ENCODE measurements at regions not wholly inside any gene's neighbourhood (a gene's known extent, or its start where the extent isn't known, plus 50 kb on each side); places are given as distances from the start of the nearest gene placed in this dataset.

GRCh38 chr7:47696152-47696710 lies 114.3 kb upstream of the TNS3 start:
- H3K4me3 ChIP-seq (ENCODE audit: low read length): no peak overlapping the region
- DNase-seq (ENCODE audit: low read depth, low spot score): no peak

- DNase-seq (ENCODE audit: low read depth, low spot score): no peak
- no peak overlapping the region for H3K4me3 ChIP-seq (ENCODE audit: low read length)
These were observed 111.3 kb upstream of the TNS3 start for GRCh38 chr7:47693216-47693615.

- DNase-seq (ENCODE audit: low read depth, low spot score): no peak
These were observed 110.1 kb upstream of the TNS3 start for GRCh38 chr7:47691988-47692387.

GRCh38 chr7:47690902-47691558 lies 109.1 kb upstream of the TNS3 start:
- no peak overlapping the region for H3K4me3 ChIP-seq (ENCODE audit: low read length)
- DNase-seq (ENCODE audit: low read depth, low spot score): no peak

More at GRCh38 chr7:47691988-47692387, 110.1 kb upstream of the TNS3 start:
- no peak overlapping the region for H3K4me3 ChIP-seq (ENCODE audit: low read length)

- no peak for DNase-seq (ENCODE audit: low read depth, low spot score)
- H3K4me3 ChIP-seq (ENCODE audit: low read length): no peak overlapping the region
These were observed 107.6 kb upstream of the TNS3 start for GRCh38 chr7:47689558-47689957.

GRCh38 chr7:47688311-47689100 lies 106.6 kb upstream of the TNS3 start:
- H3K4me3 ChIP-seq (ENCODE audit: low read length): no peak overlapping the region
- DNase-seq (ENCODE audit: low read depth, low spot score): no peak

GRCh38 chr7:47685712-47686376 lies 103.9 kb upstream of the TNS3 start:
- no peak for DNase-seq (ENCODE audit: low read depth, low spot score)
- no peak overlapping the region for H3K4me3 ChIP-seq (ENCODE audit: low read length)

- H3K4me3 ChIP-seq (ENCODE audit: low read length): no peak overlapping the region
- no peak for DNase-seq (ENCODE audit: low read depth, low spot score)
These were observed 103.2 kb upstream of the TNS3 start for GRCh38 chr7:47685151-47685550.

GRCh38 chr7:47684728-47685127 lies 102.8 kb upstream of the TNS3 start:
- DNase-seq (ENCODE audit: low read depth, low spot score): no peak
- H3K4me3 ChIP-seq (ENCODE audit: low read length): no peak overlapping the region

- DNase-seq (ENCODE audit: low read depth, low spot score): no peak
These were observed 101.6 kb upstream of the TNS3 start for GRCh38 chr7:47683485-47683898.

GRCh38 chr7:47682874-47683273 lies 101.0 kb upstream of the TNS3 start:
- no peak for DNase-seq (ENCODE audit: low read depth, low spot score)
- H3K4me3 ChIP-seq (ENCODE audit: low read length): no peak overlapping the region

More at GRCh38 chr7:47683485-47683898, 101.6 kb upstream of the TNS3 start:
- no peak overlapping the region for H3K4me3 ChIP-seq (ENCODE audit: low read length)

- DNase-seq (ENCODE audit: low read depth, low spot score): no peak
- no peak overlapping the region for H3K4me3 ChIP-seq (ENCODE audit: low read length)
These were observed 99.4 kb upstream of the TNS3 start for GRCh38 chr7:47681249-47681810.

GRCh38 chr7:47678641-47679380 lies 96.9 kb upstream of the TNS3 start:
- no peak overlapping the region for H3K4me3 ChIP-seq (ENCODE audit: low read length)
- no peak for DNase-seq (ENCODE audit: low read depth, low spot score)

GRCh38 chr7:47677664-47678063 lies 95.8 kb upstream of the TNS3 start:
- DNase-seq (ENCODE audit: low read depth, low spot score): no peak
- no peak overlapping the region for H3K4me3 ChIP-seq (ENCODE audit: low read length)

GRCh38 chr7:47677093-47677492 lies 95.2 kb upstream of the TNS3 start:
- DNase-seq (ENCODE audit: low read depth, low spot score): no peak
- H3K4me3 ChIP-seq (ENCODE audit: low read length): no peak overlapping the region

- DNase-seq (ENCODE audit: low read depth, low spot score): no peak
- no peak overlapping the region for H3K4me3 ChIP-seq (ENCODE audit: low read length)
These were observed 91.1 kb upstream of the TNS3 start for GRCh38 chr7:47672977-47673381.

GRCh38 chr7:47672271-47672791 lies 90.4 kb upstream of the TNS3 start:
- no peak for DNase-seq (ENCODE audit: low read depth, low spot score)
- no peak overlapping the region for H3K4me3 ChIP-seq (ENCODE audit: low read length)

- H3K4me3 ChIP-seq (ENCODE audit: low read length): no peak overlapping the region
- DNase-seq (ENCODE audit: low read depth, low spot score): no peak
These were observed 89.4 kb upstream of the TNS3 start for GRCh38 chr7:47671358-47671757.

GRCh38 chr7:47670729-47671128 lies 88.8 kb upstream of the TNS3 start:
- H3K4me3 ChIP-seq (ENCODE audit: low read length): no peak overlapping the region
- DNase-seq (ENCODE audit: low read depth, low spot score): no peak

Measured in Jurkat, Clone E6-1 (cell line).